Activated CD4-positive, alpha-beta T cell treated with anti-CD3 and anti-CD28 coated beads for 36 hours (primary cell): ENCODE measurements at regions not wholly inside any gene's neighbourhood (a gene's known extent, or its start where the extent isn't known, plus 50 kb on each side); places are given as distances from the start of the nearest gene placed in this dataset.

Source experiments
- ATAC-seq: fragments of 200-7000 bp; cut with Tn5 transposase; one replicate; pipeline ENCODE4 v1.10.0; 2021; ENCODE audit warnings: mild to moderate bottlenecking, moderate library complexity
- CTCF ChIA-PET: fragments of 350-600 bp; sonication (Branson Sonifier 250); formaldehyde crosslinking; loops from one replicate; lab custom pipeline; 2021; ENCODE audit warnings: antibody characterized with exemption; lab: Charles Lee
- POLR2A ChIA-PET: fragments of 350-600 bp; sonication (Branson Sonifier 250); formaldehyde crosslinking; loops from one replicate; lab custom pipeline; 2021; ENCODE audit warnings: antibody characterized with exemption, inconsistent platforms; lab: Charles Lee
- DNase-seq: peaks from one replicate; pipeline ENCODE4 v3.0.0-alpha.2; 2020
- H3K27ac Mint-ChIP-seq: one replicate; pipeline ENCODE4 v1.8.0; 2021; ENCODE audit warnings: mixed read lengths
- H3K27me3 Mint-ChIP-seq: one replicate; pipeline ENCODE4 v1.8.0; 2021; ENCODE audit warnings: mixed read lengths
- H3K36me3 Mint-ChIP-seq: one replicate; pipeline ENCODE4 v1.8.0; 2021; ENCODE audit warnings: low read depth, mixed read lengths
- H3K4me1 Mint-ChIP-seq: one replicate; pipeline ENCODE4 v1.8.0; 2021; ENCODE audit warnings: mixed read lengths
- H3K4me3 Mint-ChIP-seq: one replicate; pipeline ENCODE4 v1.8.0; 2021; ENCODE audit warnings: mild to moderate bottlenecking, moderate library complexity, mixed read lengths
- H3K9me3 Mint-ChIP-seq: one replicate; pipeline ENCODE4 v1.8.0; 2021; ENCODE audit warnings: low read depth, mixed read lengths
- intact Hi-C, 2 experiments: fragments of 100-400 bp; cut with DNase I in 1 of 2; cut with micrococcal nuclease in 1 of 2; formaldehyde crosslinking; loops; one replicate each; pipeline versions ENCODE4 v1.14.2 to v1.15.1; 2022 to 2024; cut with DNase I, micrococcal nuclease

- CTCF ChIA-PET, result no interaction called here
- H3K4me1 Mint-ChIP-seq, result no peaks in the 10 kb centered on the region
- no peaks in the 10 kb centered on the region for H3K9me3 Mint-ChIP-seq
- no peak overlapping the region for H3K4me3 Mint-ChIP-seq
- H3K27ac Mint-ChIP-seq, result no peak overlapping the region
- intact Hi-C loops, result no loop called here
- POLR2A ChIA-PET, result no interaction called here
- H3K27me3 Mint-ChIP-seq, result peaks cover 11% of the 10 kb centered on the region
- no peaks in the 10 kb centered on the region for H3K36me3 Mint-ChIP-seq
- DNase-seq (no peak), ATAC-seq (no peak)
These were observed 400.6 kb downstream of the IRS1 start for GRCh38 chr2:226399006-226399405.

- no peak for DNase-seq
- H3K9me3 Mint-ChIP-seq, result no peaks in the 10 kb centered on the region
- peaks cover 11% of the 10 kb centered on the region for H3K27me3 Mint-ChIP-seq
- intact Hi-C loops, result no loop called here
- H3K4me1 Mint-ChIP-seq, result no peaks in the 10 kb centered on the region
- no peak for ATAC-seq
- no peaks in the 10 kb centered on the region for H3K36me3 Mint-ChIP-seq
- ChIA-PET POLR2A (no interaction called here), CTCF (no interaction called here)
- H3K4me3 Mint-ChIP-seq, result no peak overlapping the region
- H3K27ac Mint-ChIP-seq, result no peak overlapping the region
These were observed 401.0 kb downstream of the IRS1 start for GRCh38 chr2:226398580-226398979.

GRCh38 chr2:226396541-226396940 lies 403.1 kb downstream of the IRS1 start:
- DNase-seq (no peak), ATAC-seq (no peak)
- Mint-ChIP-seq H3K4me3 (no peak overlapping the region), H3K9me3 (no peaks in the 10 kb centered on the region), H3K27ac (no peak overlapping the region), H3K36me3 (no peaks in the 10 kb centered on the region), H3K27me3 (peaks cover 11% of the 10 kb centered on the region), H3K4me1 (no peaks in the 10 kb centered on the region)
- POLR2A ChIA-PET, result no interaction called here
- intact Hi-C loops, result no loop called here
- CTCF ChIA-PET, result no interaction called here

GRCh38 chr2:226387499-226387942 lies 412.1 kb downstream of the IRS1 start:
- H3K27ac Mint-ChIP-seq, result no peak overlapping the region

GRCh38 chr2:226383461-226383860 lies 416.2 kb downstream of the IRS1 start:
- H3K27me3 Mint-ChIP-seq, result peaks cover 19% of the 10 kb centered on the region
- no peak overlapping the region for H3K4me3 Mint-ChIP-seq
- H3K27ac Mint-ChIP-seq, result no peak overlapping the region
- intact Hi-C loops, result no loop called here
- no peaks in the 10 kb centered on the region for H3K9me3 Mint-ChIP-seq
- ChIA-PET POLR2A (no interaction called here), CTCF (no interaction called here)
- no peaks in the 10 kb centered on the region for H3K4me1 Mint-ChIP-seq
- ATAC-seq, result no peak
- no peaks in the 10 kb centered on the region for H3K36me3 Mint-ChIP-seq
- no peak for DNase-seq

More at GRCh38 chr2:226387499-226387942, 412.1 kb downstream of the IRS1 start:
- ChIA-PET CTCF (no interaction called here), POLR2A (no interaction called here)
- Mint-ChIP-seq H3K9me3 (no peaks in the 10 kb centered on the region), H3K27me3 (peaks cover 11% of the 10 kb centered on the region), H3K4me1 (no peaks in the 10 kb centered on the region), H3K36me3 (no peaks in the 10 kb centered on the region), H3K4me3 (no peak overlapping the region)
- ATAC-seq (no peak), DNase-seq (no peak)
- intact Hi-C loops, result no loop called here

GRCh38 chr2:226380679-226381078 lies 418.9 kb downstream of the IRS1 start:
- H3K4me3 Mint-ChIP-seq, result no peak overlapping the region
- no peak overlapping the region for H3K27ac Mint-ChIP-seq
- H3K27me3 Mint-ChIP-seq, result peaks cover 20% of the 10 kb centered on the region
- no peaks in the 10 kb centered on the region for H3K36me3 Mint-ChIP-seq
- ChIA-PET CTCF (no interaction called here), POLR2A (no interaction called here)
- intact Hi-C loops, result no loop called here
- ATAC-seq (no peak), DNase-seq (no peak)
- no peaks in the 10 kb centered on the region for H3K9me3 Mint-ChIP-seq
- H3K4me1 Mint-ChIP-seq, result no peaks in the 10 kb centered on the region

GRCh38 chr2:226378753-226379705 lies 420.6 kb downstream of the IRS1 start:
- CTCF ChIA-PET, result no interaction called here
- H3K27ac Mint-ChIP-seq, result no peak overlapping the region
- no peaks in the 10 kb centered on the region for H3K36me3 Mint-ChIP-seq
- no peaks in the 10 kb centered on the region for H3K9me3 Mint-ChIP-seq
- no peak for DNase-seq
- POLR2A ChIA-PET, result no interaction called here
- H3K27me3 Mint-ChIP-seq, result peaks cover 20% of the 10 kb centered on the region
- H3K4me3 Mint-ChIP-seq, result no peak overlapping the region
- no peaks in the 10 kb centered on the region for H3K4me1 Mint-ChIP-seq
- ATAC-seq, result no peak
- intact Hi-C loops, result no loop called here

GRCh38 chr2:226376516-226377180 lies 423.0 kb downstream of the IRS1 start:
- no peaks in the 10 kb centered on the region for H3K36me3 Mint-ChIP-seq
- no peaks in the 10 kb centered on the region for H3K9me3 Mint-ChIP-seq
- ATAC-seq, result no peak
- ChIA-PET CTCF (no interaction called here), POLR2A (no interaction called here)
- peaks cover 22% of the 10 kb centered on the region for H3K27me3 Mint-ChIP-seq
- intact Hi-C loops, result no loop called here
- H3K27ac Mint-ChIP-seq, result no peak overlapping the region
- no peaks in the 10 kb centered on the region for H3K4me1 Mint-ChIP-seq
- no peak overlapping the region for H3K4me3 Mint-ChIP-seq
- no peak for DNase-seq

GRCh38 chr2:226366920-226367319 lies 432.7 kb downstream of the IRS1 start:
- Mint-ChIP-seq H3K27me3 (peaks cover 14% of the 10 kb centered on the region), H3K4me1 (no peaks in the 10 kb centered on the region), H3K27ac (no peak overlapping the region), H3K36me3 (no peaks in the 10 kb centered on the region), H3K9me3 (peaks cover 3% of the 10 kb centered on the region), H3K4me3 (no peak overlapping the region)
- intact Hi-C loops, result no loop called here
- ChIA-PET CTCF (no interaction called here), POLR2A (no interaction called here)
- DNase-seq, result no peak
- no peak for ATAC-seq

GRCh38 chr2:226364217-226364616 lies 435.4 kb downstream of the IRS1 start:
- no peaks in the 10 kb centered on the region for H3K4me1 Mint-ChIP-seq
- no peak overlapping the region for H3K27ac Mint-ChIP-seq
- intact Hi-C loops, result no loop called here
- no peak for ATAC-seq
- ChIA-PET CTCF (no interaction called here), POLR2A (no interaction called here)
- H3K4me3 Mint-ChIP-seq, result no peak overlapping the region
- H3K9me3 Mint-ChIP-seq, result peaks cover 3% of the 10 kb centered on the region
- peaks cover 13% of the 10 kb centered on the region for H3K27me3 Mint-ChIP-seq
- DNase-seq, result no peak
- no peaks in the 10 kb centered on the region for H3K36me3 Mint-ChIP-seq

GRCh38 chr2:226362980-226363379 lies 436.6 kb downstream of the IRS1 start:
- ChIA-PET POLR2A (no interaction called here), CTCF (interaction anchor here (0.6 kb wide), 1 partner anchor 313 kb away, joined by 4 read pairs; no protein-coding TSS in a partner anchor)
- no peaks in the 10 kb centered on the region for H3K4me1 Mint-ChIP-seq
- no peak overlapping the region for H3K4me3 Mint-ChIP-seq
- H3K36me3 Mint-ChIP-seq, result no peaks in the 10 kb centered on the region
- peaks cover 11% of the 10 kb centered on the region for H3K27me3 Mint-ChIP-seq
- ATAC-seq (no peak), DNase-seq (no peak)
- intact Hi-C loops, result no loop called here
- peaks cover 3% of the 10 kb centered on the region for H3K9me3 Mint-ChIP-seq
- no peak overlapping the region for H3K27ac Mint-ChIP-seq

- ChIA-PET CTCF (no interaction called here), POLR2A (no interaction called here)
- no peaks in the 10 kb centered on the region for H3K36me3 Mint-ChIP-seq
- intact Hi-C loops, result no loop called here
- H3K9me3 Mint-ChIP-seq, result peaks cover 3% of the 10 kb centered on the region
- no peaks in the 10 kb centered on the region for H3K4me1 Mint-ChIP-seq
- H3K27ac Mint-ChIP-seq, result no peak overlapping the region
- peaks cover 12% of the 10 kb centered on the region for H3K27me3 Mint-ChIP-seq
- ATAC-seq (no peak), DNase-seq (no peak)
- no peak overlapping the region for H3K4me3 Mint-ChIP-seq
These were observed 439.0 kb downstream of the IRS1 start for GRCh38 chr2:226360658-226361057.
